ENCODE measurements at regions not wholly inside any gene's neighbourhood (a gene's known extent, or its start where the extent isn't known, plus 50 kb on each side); places are given as distances from the start of the nearest gene placed in this dataset.

DNA sequence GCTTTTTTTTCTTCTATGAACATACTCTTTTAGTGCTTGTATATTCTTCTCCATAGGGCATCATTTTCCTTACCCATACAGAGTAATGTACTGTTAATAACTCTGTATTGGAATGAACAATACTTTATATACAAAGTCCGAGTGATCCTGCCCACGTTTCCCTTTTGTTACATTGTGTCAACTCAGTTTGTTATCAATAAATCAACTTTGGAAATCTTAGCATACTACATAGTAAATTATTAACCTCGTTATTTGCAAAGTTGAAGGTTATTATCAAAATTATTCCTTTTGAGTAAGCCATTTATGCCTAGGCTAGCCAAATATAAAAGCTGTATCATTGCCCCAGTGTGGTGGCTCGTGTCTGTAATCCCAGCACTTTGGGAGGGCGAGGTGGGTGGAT, 937.4 kb upstream of the TMPRSS15 start:
- TF ChIP-seq, protein P1, sequence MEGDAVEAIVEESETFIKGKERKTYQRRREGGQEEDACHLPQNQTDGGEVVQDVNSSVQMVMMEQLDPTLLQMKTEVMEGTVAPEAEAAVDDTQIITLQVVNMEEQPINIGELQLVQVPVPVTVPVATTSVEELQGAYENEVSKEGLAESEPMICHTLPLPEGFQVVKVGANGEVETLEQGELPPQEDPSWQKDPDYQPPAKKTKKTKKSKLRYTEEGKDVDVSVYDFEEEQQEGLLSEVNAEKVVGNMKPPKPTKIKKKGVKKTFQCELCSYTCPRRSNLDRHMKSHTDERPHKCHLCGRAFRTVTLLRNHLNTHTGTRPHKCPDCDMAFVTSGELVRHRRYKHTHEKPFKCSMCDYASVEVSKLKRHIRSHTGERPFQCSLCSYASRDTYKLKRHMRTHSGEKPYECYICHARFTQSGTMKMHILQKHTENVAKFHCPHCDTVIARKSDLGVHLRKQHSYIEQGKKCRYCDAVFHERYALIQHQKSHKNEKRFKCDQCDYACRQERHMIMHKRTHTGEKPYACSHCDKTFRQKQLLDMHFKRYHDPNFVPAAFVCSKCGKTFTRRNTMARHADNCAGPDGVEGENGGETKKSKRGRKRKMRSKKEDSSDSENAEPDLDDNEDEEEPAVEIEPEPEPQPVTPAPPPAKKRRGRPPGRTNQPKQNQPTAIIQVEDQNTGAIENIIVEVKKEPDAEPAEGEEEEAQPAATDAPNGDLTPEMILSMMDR (IDR thresholded peaks at IDR 0.05): no peak
- TF ChIP-seq POLR2A (IDR thresholded peaks at IDR 0.05): no peak
